Brain microvascular endothelial cell (primary cell): ENCODE measurements at regions not wholly inside any gene's neighbourhood (a gene's known extent, or its start where the extent isn't known, plus 50 kb on each side); places are given as distances from the start of the nearest gene placed in this dataset.

Experiments
- DNase-seq: peaks from one replicate; pipeline ENCODE4 v3.0.0-alpha.2; 2020
- H3K27ac ChIP-seq: fragments of 250-450 bp; sonication (Bioruptor Pico); 2 replicates; pipeline ENCODE4 v1.5.1; 2020; ENCODE audit warnings: mild to moderate bottlenecking, moderate library complexity
- H3K27me3 ChIP-seq: fragments of 250-450 bp; sonication (Bioruptor Pico); replicated peaks from 2 replicates; pipeline ENCODE4 v1.5.1; 2020; ENCODE audit warnings: mild to moderate bottlenecking
- H3K36me3 ChIP-seq: fragments of 250-450 bp; sonication (Bioruptor Pico); replicated peaks from 2 replicates; pipeline ENCODE4 v1.5.1; 2020; ENCODE audit warnings: mild to moderate bottlenecking
- H3K4me3 ChIP-seq: 2 replicates; pipeline ENCODE4 v1.5.1; 2011; ENCODE audit warnings: low read depth, mild to moderate bottlenecking, control low read depth, low read length, moderate library complexity
- CTCF ChIP-seq: IDR thresholded peaks from 2 replicates; pipeline ENCODE4 v1.5.1; 2011; ENCODE audit warnings: low read depth, mild to moderate bottlenecking, moderate library complexity, low read length, control low read depth, inconsistent platforms; ENCODE audit errors: missing control alignments
- in situ Hi-C: cut with HindIII; loops from 2 replicates; pipeline ENCODE4 v1.10.0; 2017; ENCODE audit warnings: low sequenced_read_pairs, low pct_ligation_motif_present

GRCh38 chr5:61640179-61641021, 308.3 kb downstream of the ZSWIM6 start:
- no peak for TF ChIP-seq CTCF
- no peak for DNase-seq
- Histone ChIP-seq H3K27ac (no peak overlapping the region), H3K36me3 (no peaks in the 10 kb centered on the region), H3K4me3 (no peak overlapping the region), H3K27me3 (no peaks in the 10 kb centered on the region)
- in situ Hi-C loops: no loop called here

DNA sequence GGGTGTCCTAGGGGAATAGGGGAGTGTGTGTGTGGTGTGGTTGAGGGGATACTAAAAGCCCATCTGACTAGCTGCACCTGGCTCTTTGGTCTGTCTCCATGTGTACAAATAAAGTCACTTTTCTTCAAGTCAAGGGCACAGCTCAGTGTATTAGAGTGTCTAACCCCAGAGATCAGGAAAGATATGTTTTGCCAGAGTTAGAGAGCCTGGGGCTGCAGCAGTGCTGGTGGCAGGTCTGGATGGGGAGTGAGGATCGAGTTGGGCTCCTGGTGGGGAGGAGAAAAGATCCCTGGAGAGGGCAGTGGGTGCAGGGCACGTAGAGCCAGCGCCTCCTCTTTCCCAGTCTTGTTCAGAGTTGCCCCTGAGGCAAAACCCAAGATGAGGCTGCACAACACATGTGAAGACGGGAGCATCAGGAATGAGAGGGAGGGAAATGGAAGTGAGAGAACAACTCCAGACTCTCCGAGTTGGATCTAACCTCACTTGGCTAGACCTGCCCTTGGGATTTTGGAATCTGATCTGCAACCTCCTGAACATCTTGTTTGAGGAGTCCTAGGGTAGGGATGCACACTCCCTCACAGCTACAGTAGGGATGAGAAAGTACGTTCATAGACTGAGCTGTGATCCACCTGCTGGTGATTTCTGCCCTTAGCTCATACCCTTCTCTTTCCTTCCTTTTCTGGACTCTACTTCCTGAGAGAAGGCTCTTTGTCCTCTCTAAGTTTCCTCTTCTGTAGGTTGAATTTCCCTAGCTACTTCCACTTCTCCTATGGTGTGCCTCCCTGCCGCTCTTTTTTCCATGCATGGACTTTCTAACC, 309.9 kb downstream of the ZSWIM6 start:
- H3K4me3 ChIP-seq: no peak overlapping the region
- no peaks in the 10 kb centered on the region for H3K27me3 ChIP-seq
- H3K36me3 ChIP-seq: no peaks in the 10 kb centered on the region
- TF ChIP-seq CTCF: peak; percentile 31
- no peak for DNase-seq
- no peak overlapping the region for H3K27ac ChIP-seq
- in situ Hi-C loops: no loop called here

DNA sequence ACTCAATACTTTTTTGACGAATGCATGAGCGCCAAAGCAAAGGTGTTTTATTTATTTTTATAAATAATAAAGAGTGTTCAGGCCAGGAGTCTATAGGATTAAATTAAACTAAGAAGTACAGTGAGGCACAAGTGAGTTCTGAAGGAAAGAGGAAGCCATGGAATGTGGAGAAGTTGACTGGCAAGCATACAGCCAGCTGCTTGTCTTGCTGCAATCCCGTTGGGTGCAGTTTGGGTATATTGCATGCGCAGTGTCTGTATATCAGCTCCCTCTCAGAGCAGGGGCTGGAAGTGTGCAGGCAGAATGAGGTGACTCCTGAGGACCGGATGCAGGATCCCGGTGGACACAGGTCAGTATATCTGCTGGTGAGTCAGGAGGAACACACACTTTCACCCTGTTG, 315.6 kb downstream of the ZSWIM6 start:
- H3K4me3 ChIP-seq: no peak overlapping the region
- no peak for DNase-seq
- no peaks in the 10 kb centered on the region for H3K36me3 ChIP-seq
- in situ Hi-C loops: no loop called here
- H3K27me3 ChIP-seq: no peaks in the 10 kb centered on the region
- no peak for TF ChIP-seq CTCF
- no peak overlapping the region for H3K27ac ChIP-seq

DNA sequence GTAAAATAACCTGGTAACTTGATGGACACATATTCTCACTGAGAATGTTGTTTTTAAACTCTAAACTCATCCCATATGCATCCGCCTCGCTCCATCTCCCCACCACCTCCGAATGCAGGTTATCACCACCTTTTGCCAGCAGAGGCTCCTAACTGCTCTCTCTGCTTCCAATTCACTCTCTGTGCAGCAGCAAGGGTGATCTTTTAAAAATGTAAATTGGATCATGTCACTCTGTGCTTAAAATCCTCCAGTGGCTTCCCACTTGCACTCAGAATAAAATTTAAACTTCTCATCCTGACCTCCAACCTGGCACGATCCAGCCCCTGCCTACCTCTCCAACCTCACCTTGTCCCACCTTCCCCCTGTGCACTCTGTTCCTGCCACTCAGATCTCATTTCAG, 317.2 kb downstream of the ZSWIM6 start:
- TF ChIP-seq CTCF: no peak
- no peaks in the 10 kb centered on the region for H3K27me3 ChIP-seq
- in situ Hi-C loops: no loop called here
- H3K36me3 ChIP-seq: no peaks in the 10 kb centered on the region
- no peak overlapping the region for H3K27ac ChIP-seq
- H3K4me3 ChIP-seq: no peak overlapping the region
- DNase-seq: no peak

DNA sequence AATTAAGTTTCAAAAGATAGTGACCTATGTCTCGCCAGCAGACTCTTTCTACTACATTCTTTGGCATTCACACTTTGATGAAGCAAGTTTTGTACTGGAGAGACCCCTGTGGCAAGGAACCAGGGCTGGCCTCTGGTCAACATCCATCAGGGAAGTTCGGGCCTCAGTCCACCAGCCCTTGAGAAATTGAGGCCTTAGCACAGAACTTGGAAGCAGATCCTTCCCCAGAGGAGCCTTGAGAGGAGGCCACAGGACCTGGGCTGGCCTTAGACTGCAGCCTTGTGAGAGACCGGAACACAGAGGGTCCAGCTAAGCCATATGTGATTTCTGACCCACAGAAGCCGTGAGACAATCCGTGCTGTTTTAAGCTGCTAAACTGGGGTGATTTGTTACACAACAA, 317.9 kb downstream of the ZSWIM6 start:
- Histone ChIP-seq H3K36me3 (no peaks in the 10 kb centered on the region), H3K27ac (no peak overlapping the region), H3K27me3 (no peaks in the 10 kb centered on the region), H3K4me3 (no peak overlapping the region)
- no peak for TF ChIP-seq CTCF
- in situ Hi-C loops: no loop called here
- no peak for DNase-seq
